SK-N-SH (cell line): ENCODE measurements at regions not wholly inside any gene's neighbourhood (a gene's known extent, or its start where the extent isn't known, plus 50 kb on each side); places are given as distances from the start of the nearest gene placed in this dataset.

ENCODE experiments used
- CTCF ChIP-seq: fragments of 200-600 bp; sonication (generic); IDR thresholded peaks from 2 replicates; pipeline ENCODE4 v1.6.1; 2017; ENCODE audit warnings: antibody characterized with exemption, mild to moderate bottlenecking, moderate library complexity
- JUND ChIP-seq: IDR thresholded peaks from 2 replicates; pipeline ENCODE4 v1.4.0; 2012
- PBX3 ChIP-seq: IDR thresholded peaks from 2 replicates; pipeline ENCODE4; 2012
- RAD21 ChIP-seq: IDR thresholded peaks from 2 replicates; pipeline ENCODE4 v1.6.1; 2012; ENCODE audit warnings: mild to moderate bottlenecking, low read length
- SMC3 ChIP-seq: IDR thresholded peaks from 2 replicates; pipeline ENCODE4 v1.6.1; 2012; ENCODE audit warnings: low read depth, low read length, improper control_type of control experiment
- TEAD4 ChIP-seq: IDR thresholded peaks from 2 replicates; pipeline ENCODE4 v1.4.0; 2012; ENCODE audit warnings: mild to moderate bottlenecking, borderline replicate concordance; ENCODE audit not compliant: insufficient read depth

GRCh38 chrX:117487421-117487820 lies 629.2 kb downstream of the KLHL13 start:
- TF ChIP-seq SMC3 = no peak
- TF ChIP-seq RAD21 = no peak
- no peak for TF ChIP-seq CTCF
- TF ChIP-seq JUND = no peak
- TF ChIP-seq TEAD4 = no peak
- no peak for TF ChIP-seq PBX3
